IPS-18a (cell line): ENCODE measurements at regions not wholly inside any gene's neighbourhood (a gene's known extent, or its start where the extent isn't known, plus 50 kb on each side); places are given as distances from the start of the nearest gene placed in this dataset.

Experiments
- H3K27ac ChIP-seq: one replicate; pipeline ENCODE4 v1.5.1; 2013; ENCODE audit warnings: low read length
- H3K27me3 ChIP-seq: one replicate; pipeline ENCODE4 v1.6.1; 2013; ENCODE audit warnings: mild to moderate bottlenecking, low read length; ENCODE audit not compliant: control insufficient read depth, insufficient read depth
- H3K36me3 ChIP-seq: one replicate; pipeline ENCODE4 v1.6.1; 2013; ENCODE audit warnings: low read depth, low read length; ENCODE audit not compliant: control insufficient read depth
- H3K4me1 ChIP-seq: one replicate; pipeline ENCODE4 v1.6.1; 2013; ENCODE audit warnings: low read depth, low read length; ENCODE audit not compliant: control insufficient read depth
- H3K4me3 ChIP-seq: one replicate; pipeline ENCODE4 v1.5.1; 2013; ENCODE audit warnings: low read length
- H3K9ac ChIP-seq: one replicate; pipeline ENCODE4 v1.6.1; 2013; ENCODE audit warnings: mild to moderate bottlenecking, low read length, moderate library complexity
- H3K9me3 ChIP-seq: one replicate; pipeline ENCODE4 v1.6.1; 2013; ENCODE audit warnings: low read depth, low read length; ENCODE audit not compliant: control insufficient read depth

- no peak overlapping the region for H3K4me3 ChIP-seq
- no peak overlapping the region for H3K27ac ChIP-seq
- no peaks in the 10 kb centered on the region for H3K36me3 ChIP-seq
- no peak overlapping the region for H3K9ac ChIP-seq
- H3K4me1 ChIP-seq, result no peaks in the 10 kb centered on the region
- no peaks in the 10 kb centered on the region for H3K27me3 ChIP-seq
- no peaks in the 10 kb centered on the region for H3K9me3 ChIP-seq
Observed at GRCh38 chr16:5854027-5854426, 756.4 kb upstream of the EEF2KMT start.

GRCh38 chr16:5852151-5852550, 754.6 kb upstream of the EEF2KMT start:
- Histone ChIP-seq H3K27me3 (no peaks in the 10 kb centered on the region), H3K4me3 (no peak overlapping the region), H3K27ac (no peak overlapping the region), H3K9me3 (no peaks in the 10 kb centered on the region), H3K36me3 (no peaks in the 10 kb centered on the region), H3K4me1 (no peaks in the 10 kb centered on the region), H3K9ac (no peak overlapping the region)

- Histone ChIP-seq H3K36me3 (no peaks in the 10 kb centered on the region), H3K4me3 (no peak overlapping the region), H3K27ac (no peak overlapping the region), H3K9me3 (no peaks in the 10 kb centered on the region), H3K4me1 (no peaks in the 10 kb centered on the region), H3K9ac (no peak overlapping the region), H3K27me3 (no peaks in the 10 kb centered on the region)
Observed at GRCh38 chr16:5851393-5851982, 753.9 kb upstream of the EEF2KMT start.

- no peak overlapping the region for H3K9ac ChIP-seq
- H3K4me3 ChIP-seq, result no peak overlapping the region
- no peaks in the 10 kb centered on the region for H3K36me3 ChIP-seq
- no peak overlapping the region for H3K27ac ChIP-seq
- no peaks in the 10 kb centered on the region for H3K27me3 ChIP-seq
- H3K4me1 ChIP-seq, result no peaks in the 10 kb centered on the region
- H3K9me3 ChIP-seq, result no peaks in the 10 kb centered on the region
Observed at GRCh38 chr16:5850632-5851392, 753.2 kb upstream of the EEF2KMT start.

GRCh38 chr16:5845046-5845445, 747.5 kb upstream of the EEF2KMT start:
- Histone ChIP-seq H3K27me3 (no peaks in the 10 kb centered on the region), H3K9ac (no peak overlapping the region), H3K9me3 (no peaks in the 10 kb centered on the region)

GRCh38 chr16:5841974-5842373, 744.4 kb upstream of the EEF2KMT start:
- Histone ChIP-seq H3K27me3 (no peaks in the 10 kb centered on the region), H3K9ac (no peak overlapping the region), H3K4me1 (peaks cover 4% of the 10 kb centered on the region), H3K27ac (no peak overlapping the region), H3K9me3 (no peaks in the 10 kb centered on the region), H3K4me3 (no peak overlapping the region), H3K36me3 (no peaks in the 10 kb centered on the region)

More at GRCh38 chr16:5845046-5845445, 747.5 kb upstream of the EEF2KMT start:
- H3K4me3 ChIP-seq, result no peak overlapping the region
- no peaks in the 10 kb centered on the region for H3K36me3 ChIP-seq
- H3K4me1 ChIP-seq, result peaks cover 4% of the 10 kb centered on the region
- no peak overlapping the region for H3K27ac ChIP-seq

GRCh38 chr16:5838725-5839124, 741.1 kb upstream of the EEF2KMT start:
- H3K9me3 ChIP-seq, result no peaks in the 10 kb centered on the region
- H3K4me3 ChIP-seq, result no peak overlapping the region
- no peak overlapping the region for H3K27ac ChIP-seq
- peaks cover 4% of the 10 kb centered on the region for H3K4me1 ChIP-seq
- no peaks in the 10 kb centered on the region for H3K36me3 ChIP-seq
- H3K9ac ChIP-seq, result no peak overlapping the region
- H3K27me3 ChIP-seq, result no peaks in the 10 kb centered on the region

- H3K27ac ChIP-seq, result no peak overlapping the region
- H3K27me3 ChIP-seq, result no peaks in the 10 kb centered on the region
- H3K4me3 ChIP-seq, result no peak overlapping the region
- H3K4me1 ChIP-seq, result peaks cover 4% of the 10 kb centered on the region
- H3K9me3 ChIP-seq, result no peaks in the 10 kb centered on the region
- no peaks in the 10 kb centered on the region for H3K36me3 ChIP-seq
- no peak overlapping the region for H3K9ac ChIP-seq
Observed at GRCh38 chr16:5838071-5838470, 740.5 kb upstream of the EEF2KMT start.

GRCh38 chr16:5837007-5837670, 739.5 kb upstream of the EEF2KMT start:
- Histone ChIP-seq H3K36me3 (no peaks in the 10 kb centered on the region), H3K27ac (no peak overlapping the region), H3K9me3 (no peaks in the 10 kb centered on the region), H3K4me3 (no peak overlapping the region), H3K4me1 (peaks cover 4% of the 10 kb centered on the region), H3K9ac (no peak overlapping the region), H3K27me3 (no peaks in the 10 kb centered on the region)

- H3K4me3 ChIP-seq, result no peak overlapping the region
- H3K9ac ChIP-seq, result no peak overlapping the region
- no peaks in the 10 kb centered on the region for H3K36me3 ChIP-seq
- H3K27me3 ChIP-seq, result no peaks in the 10 kb centered on the region
- H3K9me3 ChIP-seq, result no peaks in the 10 kb centered on the region
- H3K27ac ChIP-seq, result no peak overlapping the region
- no peaks in the 10 kb centered on the region for H3K4me1 ChIP-seq
Observed at GRCh38 chr16:5835876-5836275, 738.3 kb upstream of the EEF2KMT start.

GRCh38 chr16:5826332-5826731, 728.7 kb upstream of the EEF2KMT start:
- no peak overlapping the region for H3K9ac ChIP-seq
- H3K4me3 ChIP-seq, result no peak overlapping the region
- no peak overlapping the region for H3K27ac ChIP-seq
- H3K36me3 ChIP-seq, result no peaks in the 10 kb centered on the region
- no peaks in the 10 kb centered on the region for H3K4me1 ChIP-seq
- H3K27me3 ChIP-seq, result no peaks in the 10 kb centered on the region
- H3K9me3 ChIP-seq, result no peaks in the 10 kb centered on the region
